BJ (cell line): ENCODE measurements at regions not wholly inside any gene's neighbourhood (a gene's known extent, or its start where the extent isn't known, plus 50 kb on each side); places are given as distances from the start of the nearest gene placed in this dataset.

Experiments
- CTCF ChIA-PET: fragments of 350-600 bp; formaldehyde crosslinking; extraction: SDS; loops from one replicate; lab custom pipeline; 2021; ENCODE audit warnings: antibody characterized with exemption, inconsistent platforms; lab: Yijun Ruan, JAX
- POLR2A ChIA-PET: fragments of 300-600 bp; sonication (Branson Sonifier 250); formaldehyde crosslinking; extraction: SDS; loops from one replicate; lab custom pipeline; 2021; ENCODE audit warnings: antibody characterized with exemption; lab: Charles Lee
- DNase-seq: peaks from one replicate; pipeline ENCODE4 v3.0.0-alpha.2; 2011; ENCODE audit warnings: low read depth
- H3K27me3 ChIP-seq: 2 replicates; pipeline ENCODE4 v1.6.0; 2011; ENCODE audit warnings: low read length; ENCODE audit not compliant: control insufficient read depth, insufficient read depth
- H3K36me3 ChIP-seq: 2 replicates; pipeline ENCODE4 v1.5.1; 2011; ENCODE audit warnings: low read length; ENCODE audit not compliant: control insufficient read depth, insufficient read depth
- H3K4me3 ChIP-seq: 2 replicates; pipeline ENCODE4 v1.5.1; 2011; ENCODE audit warnings: low read depth, mild to moderate bottlenecking, control low read depth, low read length
- TF ChIP-seq, protein P1 (sequence below): IDR thresholded peaks from 2 replicates; pipeline ENCODE4 v1.5.1; 2011; ENCODE audit warnings: low read depth, mild to moderate bottlenecking, control low read depth, inconsistent platforms, low read length, moderate library complexity; ENCODE audit not compliant: insufficient read depth

DNA sequence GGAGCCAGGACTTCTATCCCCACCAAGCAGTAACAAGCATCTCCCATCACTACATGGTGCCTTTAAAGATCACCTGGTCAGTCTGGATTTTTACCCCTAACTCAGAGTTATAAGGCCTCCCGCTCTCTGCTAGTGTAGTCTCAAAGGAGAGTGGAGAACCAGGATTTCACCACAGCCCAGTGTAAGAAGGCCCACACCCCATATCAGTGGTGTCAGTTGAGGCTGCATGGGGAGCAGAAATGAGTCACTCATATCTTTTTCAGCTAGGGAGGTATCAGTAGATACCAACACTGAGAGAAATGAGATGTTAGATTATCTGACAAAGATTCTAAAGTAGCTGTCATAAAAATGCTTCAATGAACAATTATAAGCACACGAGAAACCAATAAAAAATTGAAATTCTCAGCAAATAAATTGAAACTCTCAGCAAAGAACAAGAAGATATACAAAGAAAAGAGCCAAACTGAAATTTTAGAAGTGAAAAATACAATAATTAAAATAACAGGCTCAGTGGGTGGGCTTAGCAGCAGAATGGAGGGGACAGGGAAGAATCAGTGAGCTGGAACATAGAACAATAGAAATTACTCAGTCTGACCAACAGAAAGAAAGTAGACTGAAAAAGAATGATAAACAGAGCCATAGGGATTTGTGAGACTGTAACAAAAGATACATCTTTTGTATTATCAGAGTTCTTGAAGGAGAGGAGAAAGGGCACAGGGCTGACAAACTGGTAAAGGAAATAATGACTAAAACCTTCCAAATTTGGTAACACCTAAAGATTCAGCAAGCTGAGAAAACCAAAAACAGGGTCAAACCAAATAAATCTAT, 257.7 kb downstream of the ANAPC1 start:
- Histone ChIP-seq H3K4me3 (no peak overlapping the region), H3K27me3 (no peaks in the 10 kb centered on the region), H3K36me3 (no peaks in the 10 kb centered on the region)
- ChIA-PET POLR2A (no interaction called here), CTCF (no interaction called here)
- TF ChIP-seq, protein P1, sequence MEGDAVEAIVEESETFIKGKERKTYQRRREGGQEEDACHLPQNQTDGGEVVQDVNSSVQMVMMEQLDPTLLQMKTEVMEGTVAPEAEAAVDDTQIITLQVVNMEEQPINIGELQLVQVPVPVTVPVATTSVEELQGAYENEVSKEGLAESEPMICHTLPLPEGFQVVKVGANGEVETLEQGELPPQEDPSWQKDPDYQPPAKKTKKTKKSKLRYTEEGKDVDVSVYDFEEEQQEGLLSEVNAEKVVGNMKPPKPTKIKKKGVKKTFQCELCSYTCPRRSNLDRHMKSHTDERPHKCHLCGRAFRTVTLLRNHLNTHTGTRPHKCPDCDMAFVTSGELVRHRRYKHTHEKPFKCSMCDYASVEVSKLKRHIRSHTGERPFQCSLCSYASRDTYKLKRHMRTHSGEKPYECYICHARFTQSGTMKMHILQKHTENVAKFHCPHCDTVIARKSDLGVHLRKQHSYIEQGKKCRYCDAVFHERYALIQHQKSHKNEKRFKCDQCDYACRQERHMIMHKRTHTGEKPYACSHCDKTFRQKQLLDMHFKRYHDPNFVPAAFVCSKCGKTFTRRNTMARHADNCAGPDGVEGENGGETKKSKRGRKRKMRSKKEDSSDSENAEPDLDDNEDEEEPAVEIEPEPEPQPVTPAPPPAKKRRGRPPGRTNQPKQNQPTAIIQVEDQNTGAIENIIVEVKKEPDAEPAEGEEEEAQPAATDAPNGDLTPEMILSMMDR, result no peak
- DNase-seq, result no peak

DNA sequence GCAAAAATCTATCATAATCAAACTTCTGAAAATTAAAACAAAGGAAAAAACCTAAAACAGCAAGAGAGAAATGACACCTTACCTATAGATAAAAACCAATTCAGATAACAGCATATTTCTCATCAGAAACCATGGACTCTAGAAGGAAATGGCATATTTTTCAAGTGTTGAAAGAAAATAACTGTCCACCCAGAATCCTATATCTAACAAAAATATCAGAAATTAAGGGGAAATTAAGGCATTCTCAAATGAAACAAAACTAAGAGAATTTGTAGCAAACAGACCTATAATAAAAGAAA, 257.2 kb downstream of the ANAPC1 start:
- ChIA-PET CTCF (no interaction called here), POLR2A (no interaction called here)
- H3K27me3 ChIP-seq, result no peaks in the 10 kb centered on the region
- H3K4me3 ChIP-seq, result no peak overlapping the region
- TF ChIP-seq, protein P1, result no peak
- DNase-seq, result no peak
- no peaks in the 10 kb centered on the region for H3K36me3 ChIP-seq

DNA sequence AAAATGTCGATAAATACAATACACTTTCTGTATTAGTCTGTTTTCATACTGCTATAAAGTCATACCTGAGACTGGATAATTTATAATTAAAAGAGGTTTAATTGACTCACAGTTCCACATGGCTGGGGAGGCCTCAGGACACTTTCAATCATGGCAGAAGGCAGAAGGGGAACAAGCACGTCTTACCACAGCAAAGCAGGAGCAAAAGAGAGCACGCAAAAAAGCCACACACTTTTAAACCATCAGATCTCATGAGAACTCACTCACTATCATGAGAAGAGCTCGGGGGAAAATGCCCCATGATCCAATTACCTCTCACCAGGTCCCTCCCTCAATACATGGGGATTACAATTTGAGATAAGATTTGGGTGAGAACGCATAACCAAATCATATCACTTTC, 256.7 kb downstream of the ANAPC1 start:
- TF ChIP-seq, protein P1, result no peak
- DNase-seq, result no peak
- Histone ChIP-seq H3K4me3 (no peak overlapping the region), H3K27me3 (no peaks in the 10 kb centered on the region), H3K36me3 (no peaks in the 10 kb centered on the region)
- CTCF ChIA-PET, result no interaction called here
- POLR2A ChIA-PET, result no interaction called here

DNA sequence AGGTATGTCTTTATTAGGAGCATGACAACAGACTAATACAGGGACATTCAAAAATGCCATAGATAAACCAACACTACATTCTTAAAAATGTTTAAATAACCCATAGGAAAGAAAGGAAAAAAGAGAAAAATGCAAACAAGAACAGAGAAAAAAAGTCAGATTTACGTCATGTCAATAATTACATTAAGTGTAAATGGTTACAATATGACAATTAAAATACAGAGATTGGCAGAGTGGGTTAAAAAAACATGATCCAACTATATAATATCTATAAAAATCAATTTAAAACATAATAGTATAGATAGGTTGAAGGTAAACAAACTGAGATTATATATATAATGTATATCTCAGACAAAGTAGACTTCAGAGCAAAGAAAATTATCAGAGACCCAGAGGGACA, 255.8 kb downstream of the ANAPC1 start:
- no peak for DNase-seq
- TF ChIP-seq, protein P1, result no peak
- no peaks in the 10 kb centered on the region; the same call in 1 of the 2 replicates for H3K27me3 ChIP-seq
- no peaks in the 10 kb centered on the region for H3K36me3 ChIP-seq
- ChIA-PET POLR2A (no interaction called here), CTCF (no interaction called here)
- H3K4me3 ChIP-seq, result no peak overlapping the region

DNA sequence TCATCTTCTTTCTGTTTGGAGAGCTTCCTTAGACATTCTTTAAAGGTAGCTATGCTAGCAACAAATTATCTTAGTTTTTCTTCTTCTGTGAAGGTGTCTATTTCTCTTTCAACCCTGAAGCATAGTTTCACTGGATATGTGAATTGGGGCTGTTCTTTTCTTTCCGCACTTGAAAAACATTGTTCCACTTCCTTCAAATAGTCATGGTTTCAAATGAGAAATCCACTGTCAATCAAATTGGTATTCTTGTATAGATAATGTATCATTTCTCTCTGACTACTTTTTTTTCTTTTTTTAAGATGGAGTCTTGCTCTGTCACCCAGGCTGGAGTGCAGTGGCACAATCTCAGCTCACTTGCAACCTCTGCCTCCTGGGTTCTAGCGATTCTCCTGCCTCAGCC, 254.0 kb downstream of the ANAPC1 start:
- Histone ChIP-seq H3K36me3 (no peaks in the 10 kb centered on the region), H3K27me3 (no peaks in the 10 kb centered on the region; the same call in 1 of the 2 replicates), H3K4me3 (no peak overlapping the region)
- TF ChIP-seq, protein P1, result no peak
- POLR2A ChIA-PET, result no interaction called here
- CTCF ChIA-PET, result interaction anchor here (1.1 kb wide), 1 partner anchor 12 kb away, joined by 3 read pairs; no protein-coding TSS in a partner anchor
- no peak for DNase-seq
